ENCODE measurements at regions not wholly inside any gene's neighbourhood (a gene's known extent, or its start where the extent isn't known, plus 50 kb on each side); places are given as distances from the start of the nearest gene placed in this dataset.

DNA sequence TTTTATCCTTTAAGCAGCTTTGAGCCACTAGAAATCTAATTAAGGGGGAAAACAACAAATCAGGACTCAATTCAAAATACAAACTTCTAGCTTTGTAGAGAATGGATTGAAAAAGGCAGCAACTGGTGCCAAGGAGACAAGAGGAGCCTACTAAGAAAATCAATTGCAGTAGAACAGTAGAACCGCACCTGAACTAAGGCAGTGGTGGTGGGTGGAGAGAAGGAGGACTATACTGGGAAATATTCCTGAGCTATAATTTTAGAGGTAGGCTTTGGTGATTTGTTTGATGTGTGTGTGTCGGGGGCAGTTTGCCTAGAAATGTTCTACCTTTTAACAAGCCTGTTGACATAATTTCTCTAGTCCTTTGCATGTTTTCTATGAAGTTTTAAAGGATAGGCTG lies 270.9 kb upstream of the SYT10 start:
- H3K4me3 ChIP-seq: no peak overlapping the region
- no peak overlapping the region for H3K27ac ChIP-seq
- no peaks in the 10 kb centered on the region for H3K27me3 ChIP-seq
- no peaks in the 10 kb centered on the region for H3K4me1 ChIP-seq
- TF ChIP-seq POLR2A (IDR thresholded peaks at IDR 0.05): no peak
- TF ChIP-seq CTCF (IDR thresholded peaks at IDR 0.05): no peak
- no peak for TF ChIP-seq EP300 (IDR thresholded peaks at IDR 0.05)
- no peak for TF ChIP-seq POLR2AphosphoS5 (IDR thresholded peaks at IDR 0.05)
- no peaks in the 10 kb centered on the region for H3K36me3 ChIP-seq
- ATAC-seq (ENCODE audit: low FRiP score in 2 of 2) (no peak), DNase-seq (no peak)
- no peaks in the 10 kb centered on the region for H3K9me3 ChIP-seq
- WGBS, 2 donors: 69 to 75% methylated on average over 2 of the region's 2 CpGs

- Histone ChIP-seq H3K36me3 (no peaks in the 10 kb centered on the region), H3K4me3 (no peak overlapping the region), H3K9me3 (no peaks in the 10 kb centered on the region), H3K27ac (no peak overlapping the region), H3K27me3 (no peaks in the 10 kb centered on the region), H3K4me1 (no peaks in the 10 kb centered on the region)
- DNase-seq (no peak), ATAC-seq (ENCODE audit: low FRiP score in 2 of 2) (no peak)
- no peak for TF ChIP-seq POLR2A (IDR thresholded peaks at IDR 0.05)
- no peak for TF ChIP-seq EP300 (IDR thresholded peaks at IDR 0.05)
- TF ChIP-seq CTCF (IDR thresholded peaks at IDR 0.05): no peak
- no peak for TF ChIP-seq POLR2AphosphoS5 (IDR thresholded peaks at IDR 0.05)
- WGBS, 2 donors: 84 to 86% methylated on average over 2 of the region's 2 CpGs
Measured at GRCh38 chr12:33718631-33719030, 279.0 kb upstream of the SYT10 start.

GRCh38 chr12:33721561-33721960 lies 281.9 kb upstream of the SYT10 start:
- Histone ChIP-seq H3K4me1 (no peaks in the 10 kb centered on the region), H3K9me3 (no peaks in the 10 kb centered on the region), H3K27ac (no peak overlapping the region), H3K4me3 (no peak overlapping the region), H3K27me3 (no peaks in the 10 kb centered on the region), H3K36me3 (no peaks in the 10 kb centered on the region)
- TF ChIP-seq CTCF (IDR thresholded peaks at IDR 0.05): no peak
- TF ChIP-seq POLR2A (IDR thresholded peaks at IDR 0.05): no peak
- TF ChIP-seq EP300 (IDR thresholded peaks at IDR 0.05): no peak
- no peak for TF ChIP-seq POLR2AphosphoS5 (IDR thresholded peaks at IDR 0.05)
- WGBS, 2 donors: 71 to 72% methylated on average over 2 of the region's 2 CpGs
- DNase-seq: no peak
- no peak for ATAC-seq (ENCODE audit: low FRiP score in 2 of 2)

- no peaks in the 10 kb centered on the region for H3K9me3 ChIP-seq
- no peak overlapping the region for H3K27ac ChIP-seq
- TF ChIP-seq CTCF (IDR thresholded peaks at IDR 0.05) (no peak), EP300 (IDR thresholded peaks at IDR 0.05) (no peak), POLR2A (IDR thresholded peaks at IDR 0.05) (no peak), POLR2AphosphoS5 (IDR thresholded peaks at IDR 0.05) (no peak)
- no peak overlapping the region for H3K4me3 ChIP-seq
- no peaks in the 10 kb centered on the region for H3K36me3 ChIP-seq
- DNase-seq (no peak), ATAC-seq (ENCODE audit: low FRiP score in 2 of 2) (no peak)
- H3K4me1 ChIP-seq: no peaks in the 10 kb centered on the region
- 56 to 74% methylated on average over 4 of the region's 4 CpGs for WGBS, 2 donors
- H3K27me3 ChIP-seq: no peaks in the 10 kb centered on the region
Measured at GRCh38 chr12:33724867-33725266, 285.2 kb upstream of the SYT10 start.

GRCh38 chr12:33734871-33735270 lies 287.4 kb upstream of the ALG10 start:
- DNase-seq (no peak), ATAC-seq (ENCODE audit: low FRiP score in 2 of 2) (no peak)
- H3K4me1 ChIP-seq: no peaks in the 10 kb centered on the region
- H3K4me3 ChIP-seq: no peak overlapping the region
- no peak for TF ChIP-seq POLR2A (IDR thresholded peaks at IDR 0.05)
- TF ChIP-seq EP300 (IDR thresholded peaks at IDR 0.05): no peak
- no peak for TF ChIP-seq CTCF (IDR thresholded peaks at IDR 0.05)
- TF ChIP-seq POLR2AphosphoS5 (IDR thresholded peaks at IDR 0.05): no peak
- H3K27ac ChIP-seq: no peak overlapping the region
- H3K9me3 ChIP-seq: no peaks in the 10 kb centered on the region
- H3K27me3 ChIP-seq: no peaks in the 10 kb centered on the region
- no peaks in the 10 kb centered on the region for H3K36me3 ChIP-seq
- 72 to 85% methylated on average over 2 of the region's 2 CpGs for WGBS, 2 donors
